BE2C (cell line): ENCODE measurements at regions not wholly inside any gene's neighbourhood (a gene's known extent, or its start where the extent isn't known, plus 50 kb on each side); places are given as distances from the start of the nearest gene placed in this dataset.

Experiments used
- DNase-seq: peaks from one replicate; pipeline ENCODE4 v3.0.0-alpha.2; 2020
- H3K27me3 ChIP-seq: fragments of 250-450 bp; sonication (Bioruptor Pico); 2 replicates; pipeline ENCODE4 v1.5.1; 2020; ENCODE audit warnings: mild to moderate bottlenecking
- H3K36me3 ChIP-seq: fragments of 250-450 bp; sonication (Bioruptor Pico); 2 replicates; pipeline ENCODE4 v1.5.1; 2020; ENCODE audit warnings: mild to moderate bottlenecking
- H3K4me1 ChIP-seq: fragments of 250-450 bp; sonication (Bioruptor Pico); 2 replicates; pipeline ENCODE4 v1.5.1; 2020
- H3K4me3 ChIP-seq: 2 replicates; pipeline ENCODE4 v1.5.1; 2011; ENCODE audit warnings: low read depth, low read length
- H3K9me3 ChIP-seq: fragments of 250-450 bp; sonication (Bioruptor Pico); 2 replicates; pipeline ENCODE4 v1.5.1; 2020
- TF ChIP-seq, protein P1 (sequence below): IDR thresholded peaks from 2 replicates; pipeline ENCODE4 v1.5.1; 2012; ENCODE audit warnings: mild to moderate bottlenecking, low read depth, low read length

DNA sequence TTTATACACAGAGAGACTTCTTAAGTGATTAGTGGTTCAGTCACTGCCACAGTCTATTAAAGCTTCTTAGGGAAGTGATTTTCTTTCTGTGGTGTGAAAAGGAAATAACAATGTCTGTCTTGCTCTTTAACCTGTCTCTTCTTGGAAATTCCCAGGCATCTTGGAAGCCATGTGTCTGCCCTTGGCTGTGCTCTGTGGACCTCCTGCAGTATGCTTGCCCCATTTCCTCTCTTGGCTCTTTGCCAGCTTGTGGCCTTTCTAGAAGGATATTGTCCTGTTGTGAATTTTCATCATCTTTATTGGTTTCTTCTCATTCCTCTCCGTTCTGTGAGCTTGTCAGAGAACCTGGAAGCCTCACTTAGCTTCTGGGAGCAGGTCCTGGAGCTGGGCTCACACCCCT is 338.4 kb upstream of the C2CD4B start:
- peak; percentile 19 for DNase-seq
- H3K9me3 ChIP-seq, result no peaks in the 10 kb centered on the region
- TF ChIP-seq, protein P1, sequence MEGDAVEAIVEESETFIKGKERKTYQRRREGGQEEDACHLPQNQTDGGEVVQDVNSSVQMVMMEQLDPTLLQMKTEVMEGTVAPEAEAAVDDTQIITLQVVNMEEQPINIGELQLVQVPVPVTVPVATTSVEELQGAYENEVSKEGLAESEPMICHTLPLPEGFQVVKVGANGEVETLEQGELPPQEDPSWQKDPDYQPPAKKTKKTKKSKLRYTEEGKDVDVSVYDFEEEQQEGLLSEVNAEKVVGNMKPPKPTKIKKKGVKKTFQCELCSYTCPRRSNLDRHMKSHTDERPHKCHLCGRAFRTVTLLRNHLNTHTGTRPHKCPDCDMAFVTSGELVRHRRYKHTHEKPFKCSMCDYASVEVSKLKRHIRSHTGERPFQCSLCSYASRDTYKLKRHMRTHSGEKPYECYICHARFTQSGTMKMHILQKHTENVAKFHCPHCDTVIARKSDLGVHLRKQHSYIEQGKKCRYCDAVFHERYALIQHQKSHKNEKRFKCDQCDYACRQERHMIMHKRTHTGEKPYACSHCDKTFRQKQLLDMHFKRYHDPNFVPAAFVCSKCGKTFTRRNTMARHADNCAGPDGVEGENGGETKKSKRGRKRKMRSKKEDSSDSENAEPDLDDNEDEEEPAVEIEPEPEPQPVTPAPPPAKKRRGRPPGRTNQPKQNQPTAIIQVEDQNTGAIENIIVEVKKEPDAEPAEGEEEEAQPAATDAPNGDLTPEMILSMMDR, result no peak
- no peaks in the 10 kb centered on the region for H3K36me3 ChIP-seq
- no peak overlapping the region for H3K4me3 ChIP-seq
- no peaks in the 10 kb centered on the region for H3K27me3 ChIP-seq
- peaks cover 18% of the 10 kb centered on the region for H3K4me1 ChIP-seq

DNA sequence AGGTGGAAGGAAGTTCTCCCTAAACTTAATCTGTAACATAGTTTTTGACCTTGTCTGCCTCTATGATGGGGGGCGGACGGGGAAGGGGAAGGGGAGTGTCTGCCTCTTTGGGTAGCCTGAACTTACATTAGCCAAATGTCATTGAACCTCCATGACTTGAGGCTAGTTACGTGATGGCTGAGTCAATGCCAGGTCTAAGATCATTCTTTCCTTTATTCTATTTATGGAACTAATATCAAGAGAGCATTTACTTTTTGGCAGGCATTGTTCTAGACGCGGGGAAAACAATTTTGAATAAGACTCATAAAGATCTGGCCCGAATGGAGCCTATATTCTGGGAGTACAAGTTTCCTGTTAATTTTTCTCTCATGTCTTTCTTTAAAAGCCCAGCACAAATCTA is 340.7 kb upstream of the C2CD4B start:
- no peak overlapping the region for H3K4me3 ChIP-seq
- TF ChIP-seq, protein P1, result no peak
- no peaks in the 10 kb centered on the region for H3K27me3 ChIP-seq
- DNase-seq, result no peak
- no peaks in the 10 kb centered on the region for H3K36me3 ChIP-seq
- peaks cover 18% of the 10 kb centered on the region for H3K4me1 ChIP-seq
- no peaks in the 10 kb centered on the region for H3K9me3 ChIP-seq

DNA sequence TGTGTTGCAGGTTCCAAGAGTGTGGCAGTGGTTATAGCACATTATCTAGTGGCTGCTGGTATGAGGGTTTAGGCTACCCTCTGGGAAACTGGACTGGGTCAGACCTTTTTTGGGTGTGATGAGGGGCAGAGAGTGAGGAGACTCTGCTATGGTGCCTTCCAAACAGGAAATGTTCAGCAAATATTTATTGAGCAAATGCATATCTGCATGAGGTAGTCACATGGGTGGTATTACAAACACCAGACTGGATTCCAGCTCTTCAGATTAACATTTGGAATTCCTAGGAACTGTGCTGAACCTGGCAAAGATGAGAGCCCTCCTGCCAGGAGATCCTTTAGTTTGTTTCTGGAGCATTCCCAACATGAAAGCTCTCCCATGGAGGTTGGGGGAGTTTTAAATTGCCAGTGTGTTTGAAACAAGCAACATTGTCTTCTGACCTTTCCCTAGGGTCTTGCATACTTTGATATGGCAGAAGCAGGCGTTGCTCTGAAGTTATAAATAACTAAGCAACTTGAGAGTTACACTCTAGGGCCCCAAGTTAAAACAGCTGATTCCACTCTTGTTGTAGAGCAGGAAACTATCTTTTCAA is 341.2 kb upstream of the C2CD4B start:
- TF ChIP-seq, protein P1, result no peak
- Histone ChIP-seq H3K4me1 (peaks cover 18% of the 10 kb centered on the region), H3K4me3 (no peak overlapping the region), H3K27me3 (no peaks in the 10 kb centered on the region), H3K36me3 (no peaks in the 10 kb centered on the region), H3K9me3 (no peaks in the 10 kb centered on the region)
- no peak for DNase-seq

DNA sequence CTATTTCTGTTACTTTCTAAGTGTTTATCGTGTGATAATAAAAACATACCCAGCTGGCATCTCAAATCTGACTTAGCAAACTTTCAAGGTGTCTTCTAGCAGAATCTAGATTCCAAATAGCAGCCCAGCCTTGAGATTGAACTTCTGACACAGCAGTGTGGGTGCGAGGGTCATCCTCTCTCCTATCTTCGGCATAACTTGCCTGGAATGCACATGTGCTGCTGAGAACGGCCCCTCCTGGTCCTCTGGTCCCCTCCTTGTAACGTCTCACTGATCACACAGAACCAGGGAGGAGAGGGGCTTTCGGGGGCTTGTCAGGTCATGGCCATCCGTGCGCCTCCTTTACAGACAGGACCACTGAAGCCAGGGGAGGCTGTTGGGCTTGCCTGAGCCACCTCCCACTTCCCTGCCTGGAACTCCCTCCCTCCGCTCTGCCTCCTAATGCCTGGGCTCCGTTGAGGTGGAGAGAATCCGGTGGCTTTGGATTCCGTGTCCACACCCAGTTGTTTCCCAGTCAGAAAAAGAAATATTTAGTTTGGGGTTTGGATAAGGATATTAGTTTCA is 344.4 kb upstream of the C2CD4B start:
- H3K27me3 ChIP-seq, result no peaks in the 10 kb centered on the region
- TF ChIP-seq, protein P1, result no peak
- no peaks in the 10 kb centered on the region for H3K36me3 ChIP-seq

DNA sequence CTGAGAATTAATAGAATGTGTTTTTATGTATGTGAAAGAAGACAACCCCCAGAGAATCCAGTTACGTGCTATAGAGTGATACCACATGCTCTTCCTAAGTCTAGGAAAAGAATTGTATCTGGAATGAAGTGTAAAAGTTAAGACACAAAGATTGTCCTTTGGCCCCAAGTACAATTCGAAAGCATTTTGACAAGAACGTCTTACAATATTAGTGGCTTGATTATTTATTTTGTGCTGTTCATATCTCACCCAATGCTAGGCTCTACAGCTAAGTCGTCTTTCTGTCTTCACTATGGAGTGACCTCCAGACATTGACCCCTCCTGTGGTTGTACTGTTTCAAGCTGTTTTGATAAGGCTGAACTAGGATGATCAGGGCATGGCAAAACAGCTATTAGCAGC is 345.7 kb upstream of the C2CD4B start:
- no peaks in the 10 kb centered on the region for H3K9me3 ChIP-seq
- no peak for DNase-seq
- H3K4me3 ChIP-seq, result no peak overlapping the region
- no peaks in the 10 kb centered on the region for H3K36me3 ChIP-seq
- peaks cover 14% of the 10 kb centered on the region; the same call in 1 of the 2 replicates for H3K4me1 ChIP-seq
- no peaks in the 10 kb centered on the region for H3K27me3 ChIP-seq
- TF ChIP-seq, protein P1, result no peak

More for the DNA sequence above, 344.4 kb upstream of the C2CD4B start:
- Histone ChIP-seq H3K9me3 (no peaks in the 10 kb centered on the region), H3K4me3 (no peak overlapping the region), H3K4me1 (peaks cover 14% of the 10 kb centered on the region; the same call in 1 of the 2 replicates)
- no peak for DNase-seq

DNA sequence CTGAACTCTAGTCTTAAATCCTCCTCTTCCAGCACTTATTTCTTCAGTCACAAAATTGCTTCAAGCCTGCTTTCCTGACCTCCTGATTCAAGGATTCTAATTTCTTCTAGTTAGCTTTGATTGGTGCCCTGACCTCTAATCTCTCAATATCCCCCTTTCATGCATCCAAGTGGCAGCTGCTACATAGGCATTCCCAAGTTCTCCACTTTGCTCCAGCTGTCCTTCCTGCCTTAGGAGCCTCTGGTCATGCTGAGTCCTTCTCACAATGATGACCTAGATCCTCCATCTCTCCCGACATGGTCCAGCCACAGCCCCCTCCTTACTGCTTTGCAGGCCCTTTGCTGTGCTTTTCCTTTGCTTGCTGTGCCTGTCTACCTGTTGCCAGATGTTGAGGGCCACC is 347.8 kb upstream of the C2CD4B start:
- Histone ChIP-seq H3K4me1 (0 out of 2 replicates have a peak, but pooled peaks cover 2% of the 10 kb centered on the region), H3K9me3 (no peaks in the 10 kb centered on the region), H3K27me3 (no peaks in the 10 kb centered on the region), H3K4me3 (no peak overlapping the region), H3K36me3 (no peaks in the 10 kb centered on the region)
- TF ChIP-seq, protein P1, result no peak
- no peak for DNase-seq
